CD8-positive, alpha-beta memory T cell (primary cell): ENCODE measurements at regions not wholly inside any gene's neighbourhood (a gene's known extent, or its start where the extent isn't known, plus 50 kb on each side); places are given as distances from the start of the nearest gene placed in this dataset.
"Not testable (repeated sequence)": the region's sequence is repeated elsewhere in the genome, so short reads cannot be mapped to it uniquely, and the experiment has no call there.

ENCODE experiments used
- CTCF ChIA-PET: fragments of 350-600 bp; sonication (Branson Sonifier 250); formaldehyde crosslinking; loops from one replicate; lab custom pipeline; 2021; ENCODE audit warnings: antibody characterized with exemption; lab: Charles Lee
- POLR2A ChIA-PET: fragments of 350-600 bp; sonication (Branson Sonifier 250); formaldehyde crosslinking; loops from one replicate; lab custom pipeline; 2021; ENCODE audit warnings: antibody characterized with exemption; lab: Charles Lee
- DNase-seq, 5 donors: peaks; one replicate each; pipeline versions ENCODE4 v3.0.0 to v3.0.0-alpha.2; 2020 to 2022; ENCODE audit warnings: mixed read lengths in 1 of 5
- H3K27ac ChIP-seq: one replicate; pipeline ENCODE4 v1.7.0; 2013; ENCODE audit warnings: low read depth, mild to moderate bottlenecking, low read length, moderate library complexity
- H3K27me3 ChIP-seq: 2 replicates; pipeline ENCODE4 v1.7.0; 2013; ENCODE audit warnings: low read length, mild to moderate bottlenecking; ENCODE audit not compliant: insufficient read depth, poor library complexity, severe bottlenecking
- H3K36me3 ChIP-seq: 2 replicates; pipeline ENCODE4 v1.7.0; 2013; ENCODE audit warnings: mild to moderate bottlenecking, low read length, moderate library complexity; ENCODE audit not compliant: insufficient read depth
- H3K4me1 ChIP-seq: 2 replicates; pipeline ENCODE4 v1.7.0; 2013; ENCODE audit warnings: mild to moderate bottlenecking, low read length, moderate library complexity; ENCODE audit not compliant: insufficient read depth
- H3K4me3 ChIP-seq: 2 replicates; pipeline ENCODE4 v1.7.0; 2013; ENCODE audit warnings: mild to moderate bottlenecking, low read length
- H3K9me3 ChIP-seq: 2 replicates; pipeline ENCODE4 v1.7.0; 2013; ENCODE audit warnings: mild to moderate bottlenecking, low read length
- H3K27ac Mint-ChIP-seq, 8 donors: one replicate each; pipeline ENCODE4 v1.8.0; 2020 to 2021; ENCODE audit warnings: mixed read lengths in 8 of 8, mild to moderate bottlenecking in 6 of 8, inconsistent platforms in 3 of 8, moderate library complexity in 3 of 8
- H3K27me3 Mint-ChIP-seq, 2 donors: one replicate each; pipeline ENCODE4 v1.8.0; 2020 to 2021; ENCODE audit warnings: mixed read lengths in 2 of 2, mild to moderate bottlenecking in 1 of 2, moderate library complexity in 1 of 2
- H3K36me3 Mint-ChIP-seq, 3 donors: one replicate each; pipeline ENCODE4 v1.8.0; 2020 to 2021; ENCODE audit warnings: mixed read lengths in 3 of 3, inconsistent platforms in 1 of 3, mild to moderate bottlenecking in 1 of 3
- H3K4me1 Mint-ChIP-seq, 3 donors: one replicate each; pipeline ENCODE4 v1.8.0; 2020 to 2021; ENCODE audit warnings: mixed read lengths in 3 of 3, inconsistent platforms in 1 of 3, mild to moderate bottlenecking in 1 of 3
- H3K4me3 Mint-ChIP-seq, 7 donors: one replicate each; pipeline ENCODE4 v1.8.0; 2020 to 2021; ENCODE audit warnings: mixed read lengths in 7 of 7, mild to moderate bottlenecking in 6 of 7, moderate library complexity in 4 of 7, inconsistent platforms in 2 of 7
- H3K9me3 Mint-ChIP-seq, 5 donors: one replicate each; pipeline ENCODE4 v1.8.0; 2020 to 2022; ENCODE audit warnings: mixed read lengths in 5 of 5, mild to moderate bottlenecking in 3 of 5, moderate library complexity in 2 of 5, inconsistent platforms in 1 of 5

GRCh38 chr3:137542049-137542448, 222.1 kb upstream of the SOX14 start:
- CTCF ChIA-PET, result no interaction called here
- Histone ChIP-seq H3K27ac (no peak overlapping the region), H3K4me1 (no peaks in the 10 kb centered on the region), H3K9me3 (no peaks in the 10 kb centered on the region), H3K36me3 (no peaks in the 10 kb centered on the region), H3K27me3 (no peaks in the 10 kb centered on the region), H3K4me3 (no peak overlapping the region)
- Mint-ChIP-seq H3K27me3 (peaks cover 0 to 2% of the 10 kb centered on the region in 2 donors), H3K27ac (no peak overlapping the region), H3K9me3 (peaks cover 7 to 16% (median 8%) of the 10 kb centered on the region in 5 donors), H3K36me3 (peaks cover 0 to 2% (median 0%) of the 10 kb centered on the region in 3 donors), H3K4me3 (no peak overlapping the region), H3K4me1 (no peaks in the 10 kb centered on the region)
- DNase-seq, result no peak
- POLR2A ChIA-PET, result no interaction called here

- ChIA-PET POLR2A (no interaction called here), CTCF (no interaction called here)
- H3K27ac Mint-ChIP-seq, result no peak overlapping the region
- H3K27me3 Mint-ChIP-seq, result no peaks in the 10 kb centered on the region
- no peak for DNase-seq
- Histone ChIP-seq H3K27ac (no peak overlapping the region), H3K36me3 (no peaks in the 10 kb centered on the region), H3K27me3 (no peaks in the 10 kb centered on the region), H3K4me3 (no peak overlapping the region), H3K4me1 (no peaks in the 10 kb centered on the region), H3K9me3 (no peaks in the 10 kb centered on the region)
- no peaks in the 10 kb centered on the region for H3K4me1 Mint-ChIP-seq
- H3K4me3 Mint-ChIP-seq, result no peak overlapping the region
- peaks cover 0 to 2% (median 0%) of the 10 kb centered on the region in 3 donors for H3K36me3 Mint-ChIP-seq
- H3K9me3 Mint-ChIP-seq, result peaks cover 2 to 12% (median 3%) of the 10 kb centered on the region in 5 donors
These were observed 209.9 kb upstream of the SOX14 start for GRCh38 chr3:137554242-137554641.

GRCh38 chr3:137568880-137569279, 195.2 kb upstream of the SOX14 start:
- H3K4me1 ChIP-seq, result no peaks in the 10 kb centered on the region
- ChIA-PET POLR2A (no interaction called here), CTCF (no interaction called here)
- H3K27me3 Mint-ChIP-seq, result peaks cover 0 to 1% of the 10 kb centered on the region in 2 donors
- no peak overlapping the region for H3K27ac ChIP-seq
- H3K4me3 Mint-ChIP-seq, result no peak overlapping the region
- H3K36me3 Mint-ChIP-seq, result no peaks in the 10 kb centered on the region
- H3K9me3 Mint-ChIP-seq, result peaks cover 2 to 42% (median 8%) of the 10 kb centered on the region in 5 donors
- H3K27me3 ChIP-seq, result no peaks in the 10 kb centered on the region
- no peaks in the 10 kb centered on the region for H3K4me1 Mint-ChIP-seq
- H3K27ac Mint-ChIP-seq, result no peak overlapping the region
- H3K9me3 ChIP-seq, result no peaks in the 10 kb centered on the region
- DNase-seq, result no peak
- H3K4me3 ChIP-seq, result no peak overlapping the region
- H3K36me3 ChIP-seq, result no peaks in the 10 kb centered on the region

- POLR2A ChIA-PET, result no interaction called here
- no peak overlapping the region for H3K27ac Mint-ChIP-seq
- H3K4me3 Mint-ChIP-seq, result no peak overlapping the region
These were observed 191.2 kb upstream of the SOX14 start for GRCh38 chr3:137572931-137573330.

GRCh38 chr3:137582484-137582883, 181.6 kb upstream of the SOX14 start:
- Histone ChIP-seq H3K4me1 (no peaks in the 10 kb centered on the region), H3K27ac (no peak overlapping the region), H3K4me3 (no peak overlapping the region), H3K36me3 (no peaks in the 10 kb centered on the region), H3K27me3 (no peaks in the 10 kb centered on the region), H3K9me3 (no peaks in the 10 kb centered on the region)
- no peaks in the 10 kb centered on the region for H3K4me1 Mint-ChIP-seq
- H3K36me3 Mint-ChIP-seq, result no peaks in the 10 kb centered on the region
- ChIA-PET POLR2A (no interaction called here), CTCF (no interaction called here)
- peaks cover 0 to 2% of the 10 kb centered on the region in 2 donors for H3K27me3 Mint-ChIP-seq
- no peak for DNase-seq
- no peak overlapping the region for H3K4me3 Mint-ChIP-seq
- H3K9me3 Mint-ChIP-seq, result peaks cover 0 to 6% (median 3%) of the 10 kb centered on the region in 5 donors
- H3K27ac Mint-ChIP-seq, result no peak overlapping the region

More at GRCh38 chr3:137572931-137573330, 191.2 kb upstream of the SOX14 start:
- H3K9me3 Mint-ChIP-seq, result peaks cover 0 to 24% (median 2%) of the 10 kb centered on the region in 5 donors
- H3K9me3 ChIP-seq, result no peaks in the 10 kb centered on the region
- H3K4me1 ChIP-seq, result no peaks in the 10 kb centered on the region
- CTCF ChIA-PET, result no interaction called here
- DNase-seq, result no peak
- no peaks in the 10 kb centered on the region for H3K36me3 Mint-ChIP-seq
- H3K4me1 Mint-ChIP-seq, result no peaks in the 10 kb centered on the region
- no peaks in the 10 kb centered on the region for H3K36me3 ChIP-seq
- no peaks in the 10 kb centered on the region for H3K27me3 ChIP-seq
- no peak overlapping the region for H3K27ac ChIP-seq
- H3K27me3 Mint-ChIP-seq, result no peaks in the 10 kb centered on the region
- H3K4me3 ChIP-seq, result no peak overlapping the region

GRCh38 chr3:137583256-137583655, 180.9 kb upstream of the SOX14 start:
- Histone ChIP-seq H3K4me1 (no peaks in the 10 kb centered on the region), H3K27me3 (no peaks in the 10 kb centered on the region), H3K9me3 (no peaks in the 10 kb centered on the region), H3K4me3 (no peak overlapping the region), H3K27ac (no peak overlapping the region), H3K36me3 (no peaks in the 10 kb centered on the region)
- Mint-ChIP-seq H3K9me3 (peaks cover 0 to 6% (median 3%) of the 10 kb centered on the region in 5 donors), H3K4me3 (no peak overlapping the region), H3K27ac (no peak overlapping the region), H3K36me3 (no peaks in the 10 kb centered on the region), H3K4me1 (no peaks in the 10 kb centered on the region), H3K27me3 (peaks cover 0 to 2% of the 10 kb centered on the region in 2 donors)
- DNase-seq, result no peak
- CTCF ChIA-PET, result no interaction called here
- POLR2A ChIA-PET, result no interaction called here

GRCh38 chr3:137588871-137589270, 175.2 kb upstream of the SOX14 start:
- POLR2A ChIA-PET, result no interaction called here
- H3K27me3 Mint-ChIP-seq, result no peaks in the 10 kb centered on the region
- H3K4me3 Mint-ChIP-seq, result no peak overlapping the region

GRCh38 chr3:137595415-137595814, 168.7 kb upstream of the SOX14 start:
- H3K27me3 ChIP-seq, H3K4me1 ChIP-seq, H3K4me1 Mint-ChIP-seq, H3K36me3 Mint-ChIP-seq, H3K4me3 ChIP-seq, H3K9me3 ChIP-seq, H3K27me3 Mint-ChIP-seq, H3K27ac Mint-ChIP-seq, H3K36me3 ChIP-seq, H3K27ac ChIP-seq, H3K4me3 Mint-ChIP-seq, CTCF ChIA-PET, POLR2A ChIA-PET, DNase-seq: not testable (repeated sequence)
- H3K9me3 Mint-ChIP-seq, result peaks cover 2 to 10% (median 4%) of the 10 kb centered on the region in 5 donors

More at GRCh38 chr3:137588871-137589270, 175.2 kb upstream of the SOX14 start:
- no peak for DNase-seq
- Histone ChIP-seq H3K36me3 (no peaks in the 10 kb centered on the region), H3K9me3 (no peaks in the 10 kb centered on the region), H3K27ac (no peak overlapping the region), H3K4me3 (no peak overlapping the region), H3K27me3 (no peaks in the 10 kb centered on the region), H3K4me1 (no peaks in the 10 kb centered on the region)
- Mint-ChIP-seq H3K36me3 (no peaks in the 10 kb centered on the region), H3K9me3 (peaks cover 0 to 7% (median 2%) of the 10 kb centered on the region in 5 donors), H3K27ac (no peak overlapping the region), H3K4me1 (no peaks in the 10 kb centered on the region)
- CTCF ChIA-PET, result no interaction called here

- Mint-ChIP-seq H3K4me1 (no peaks in the 10 kb centered on the region), H3K9me3 (no peaks in the 10 kb centered on the region), H3K36me3 (no peaks in the 10 kb centered on the region), H3K4me3 (no peak overlapping the region), H3K27ac (no peak overlapping the region), H3K27me3 (peaks cover 0 to 1% of the 10 kb centered on the region in 2 donors)
- ChIA-PET POLR2A (no interaction called here), CTCF (no interaction called here)
- Histone ChIP-seq H3K4me3 (no peak overlapping the region), H3K27me3 (no peaks in the 10 kb centered on the region), H3K9me3 (no peaks in the 10 kb centered on the region), H3K4me1 (no peaks in the 10 kb centered on the region), H3K27ac (no peak overlapping the region), H3K36me3 (no peaks in the 10 kb centered on the region)
- no peak for DNase-seq
These were observed 153.4 kb upstream of the SOX14 start for GRCh38 chr3:137610723-137611122.
